Natural killer cell treated with Interleukin-12 subunit alpha and Interleukin-12 subunit beta and Interleukin-15 and Interleukin-18, amount 100 ng/mL, for 72 hours (primary cell): ENCODE measurements at regions not wholly inside any gene's neighbourhood (a gene's known extent, or its start where the extent isn't known, plus 50 kb on each side); places are given as distances from the start of the nearest gene placed in this dataset.
"Not testable (repeated sequence)": the region's sequence is repeated elsewhere in the genome, so short reads cannot be mapped to it uniquely, and the experiment has no call there.

ENCODE experiments used
- ATAC-seq, 2 donors: fragments of 150-1000 bp; cut with Tn5 transposase in 1 of 2; sonication (Bioruptor Pico), chemical (Tn5 transposase) in 1 of 2; 2 replicates each; pipeline ENCODE4 v1.10.0; 2021
- DNase-seq: peaks from one replicate; pipeline ENCODE4 v3.0.0; 2022; ENCODE audit warnings: low spot score
- H3K27ac Mint-ChIP-seq, 2 donors: 1 replicate in 1 of 2; 2 replicates in 1 of 2; pipeline ENCODE4 v1.8.0; 2022; ENCODE audit warnings: mixed read lengths in 2 of 2, mild to moderate bottlenecking in 1 of 2, moderate library complexity in 1 of 2
- H3K27me3 Mint-ChIP-seq, 2 donors: 1 replicate in 1 of 2; 2 replicates in 1 of 2; pipeline ENCODE4 v1.8.0; 2022; ENCODE audit warnings: mixed read lengths in 2 of 2
- H3K36me3 Mint-ChIP-seq: one replicate; pipeline ENCODE4 v1.8.0; 2022; ENCODE audit warnings: mixed read lengths
- H3K4me1 Mint-ChIP-seq, 2 donors: 1 replicate in 1 of 2; 2 replicates in 1 of 2; pipeline ENCODE4 v1.8.0; 2022; ENCODE audit warnings: low read depth in 2 of 2, mixed read lengths in 2 of 2, mild to moderate bottlenecking in 1 of 2
- H3K4me3 Mint-ChIP-seq: one replicate; pipeline ENCODE4 v1.8.0; 2022; ENCODE audit warnings: mixed read lengths
- H3K9me3 Mint-ChIP-seq: 2 replicates; pipeline ENCODE4 v1.8.0; 2022; ENCODE audit warnings: mixed read lengths

- Mint-ChIP-seq H3K4me3 (no peak overlapping the region), H3K36me3 (no peaks in the 10 kb centered on the region), H3K4me1 (no peaks in the 10 kb centered on the region), H3K27me3 (no peaks in the 10 kb centered on the region), H3K9me3 (peaks cover 3% of the 10 kb centered on the region), H3K27ac (no peak overlapping the region)
- ATAC-seq = no peak
- no peak for DNase-seq
Observed at GRCh38 chr4:165788686-165789463, 84.2 kb upstream of the TLL1 start.

DNA sequence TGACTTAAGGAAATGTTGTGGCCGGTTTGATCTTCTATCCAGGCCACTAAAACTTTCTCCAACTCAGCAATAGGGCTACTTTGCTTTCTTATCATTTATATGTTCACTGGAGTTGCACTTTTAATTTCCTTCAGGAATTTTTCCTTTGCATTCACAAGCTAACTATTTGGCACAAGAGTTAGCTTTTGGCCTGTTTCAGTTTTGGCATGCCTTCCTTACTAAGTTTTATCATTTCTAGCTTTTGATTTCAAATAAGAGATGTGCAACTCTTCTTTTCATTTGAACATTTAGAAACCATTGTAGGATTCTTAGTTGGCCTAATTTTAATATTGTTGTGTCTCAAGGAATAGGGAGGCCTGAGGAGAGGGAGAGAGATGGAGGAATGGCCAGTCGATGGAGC lies 79.8 kb upstream of the TLL1 start:
- Mint-ChIP-seq H3K27me3 (no peaks in the 10 kb centered on the region), H3K27ac (no peak overlapping the region)

GRCh38 chr4:165794834-165795233 lies 78.2 kb upstream of the TLL1 start:
- Mint-ChIP-seq H3K9me3 (peaks cover 8% of the 10 kb centered on the region), H3K36me3 (no peaks in the 10 kb centered on the region), H3K4me3 (no peak overlapping the region), H3K4me1 (no peaks in the 10 kb centered on the region), H3K27me3 (no peaks in the 10 kb centered on the region), H3K27ac (no peak overlapping the region)
- ATAC-seq = no peak
- DNase-seq = no peak

More for the DNA sequence above, 79.8 kb upstream of the TLL1 start:
- H3K4me3 Mint-ChIP-seq = no peak overlapping the region
- no peaks in the 10 kb centered on the region for H3K4me1 Mint-ChIP-seq
- ATAC-seq (no peak), DNase-seq (no peak)
- H3K36me3 Mint-ChIP-seq = no peaks in the 10 kb centered on the region
- H3K9me3 Mint-ChIP-seq = peaks cover 8% of the 10 kb centered on the region

- Mint-ChIP-seq H3K36me3 (no peaks in the 10 kb centered on the region), H3K27me3 (no peaks in the 10 kb centered on the region), H3K27ac (no peak overlapping the region), H3K4me3 (no peak overlapping the region), H3K4me1 (no peaks in the 10 kb centered on the region), H3K9me3 (peaks cover 5% of the 10 kb centered on the region)
- ATAC-seq = no peak
- no peak for DNase-seq
Observed at GRCh38 chr4:165799384-165799815, 73.6 kb upstream of the TLL1 start.

- Mint-ChIP-seq H3K27me3 (no peaks in the 10 kb centered on the region), H3K9me3 (peaks cover 2% of the 10 kb centered on the region), H3K4me1 (no peaks in the 10 kb centered on the region), H3K36me3 (no peaks in the 10 kb centered on the region), H3K4me3 (no peak overlapping the region), H3K27ac (no peak overlapping the region)
- DNase-seq (no peak), ATAC-seq (no peak)
Observed at GRCh38 chr4:165802452-165802851, 70.6 kb upstream of the TLL1 start.

- Mint-ChIP-seq H3K9me3 (peaks cover 2% of the 10 kb centered on the region), H3K4me3 (no peak overlapping the region), H3K36me3 (no peaks in the 10 kb centered on the region), H3K27ac (no peak overlapping the region), H3K4me1 (no peaks in the 10 kb centered on the region), H3K27me3 (no peaks in the 10 kb centered on the region)
- no peak for ATAC-seq
- DNase-seq = no peak
Observed at GRCh38 chr4:165803005-165803404, 70.0 kb upstream of the TLL1 start.

GRCh38 chr4:165805406-165805805 lies 67.6 kb upstream of the TLL1 start:
- H3K36me3 Mint-ChIP-seq = no peaks in the 10 kb centered on the region
- H3K27ac Mint-ChIP-seq = no peak overlapping the region
- H3K9me3 Mint-ChIP-seq = peaks cover 3% of the 10 kb centered on the region
- ATAC-seq = no peak
- no peaks in the 10 kb centered on the region for H3K27me3 Mint-ChIP-seq
- DNase-seq = no peak
- H3K4me3 Mint-ChIP-seq = no peak overlapping the region
- no peaks in the 10 kb centered on the region for H3K4me1 Mint-ChIP-seq

DNA sequence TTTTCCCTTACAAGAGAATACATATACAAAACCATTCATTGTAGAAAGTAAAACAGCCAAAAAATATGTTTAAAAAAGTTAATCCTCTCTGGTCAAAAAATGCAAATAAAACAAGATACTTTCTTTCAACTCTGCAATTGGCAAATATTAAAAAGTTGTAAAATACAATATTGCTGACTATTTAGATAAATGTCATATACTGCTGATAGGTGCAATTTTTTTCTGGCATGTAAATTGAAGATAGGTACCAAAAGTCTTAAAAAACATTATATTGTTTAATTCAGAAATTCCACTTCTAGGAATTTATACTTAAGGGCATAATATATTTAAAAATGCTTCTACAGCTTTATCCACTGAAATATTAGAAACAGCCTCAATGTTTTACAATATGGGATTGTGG lies 66.4 kb upstream of the TLL1 start:
- DNase-seq (no peak), ATAC-seq (no peak)
- Mint-ChIP-seq H3K36me3 (no peaks in the 10 kb centered on the region), H3K27ac (no peak overlapping the region), H3K9me3 (peaks cover 3% of the 10 kb centered on the region), H3K27me3 (no peaks in the 10 kb centered on the region), H3K4me1 (no peaks in the 10 kb centered on the region), H3K4me3 (no peak overlapping the region)

DNA sequence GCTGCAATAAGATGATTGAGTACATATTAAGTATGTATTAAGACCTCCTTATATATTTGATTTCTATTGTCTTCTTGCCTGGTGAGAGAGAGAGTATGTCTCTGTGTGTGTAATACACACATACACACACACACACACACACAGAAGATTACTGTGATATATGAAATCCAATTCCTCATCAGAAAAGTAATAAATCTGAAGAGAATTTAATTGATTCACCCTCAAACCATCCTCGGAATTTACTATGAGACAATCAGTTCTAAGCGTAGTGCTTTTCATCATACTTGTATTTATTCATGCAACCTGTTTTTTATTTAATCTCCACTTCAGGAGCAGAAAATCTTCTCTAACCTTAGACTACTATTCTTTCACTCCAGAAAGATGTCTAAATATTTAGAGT lies 62.3 kb upstream of the TLL1 start:
- Mint-ChIP-seq H3K9me3 (peaks cover 3% of the 10 kb centered on the region), H3K36me3 (no peaks in the 10 kb centered on the region), H3K4me1 (no peaks in the 10 kb centered on the region), H3K27me3 (no peaks in the 10 kb centered on the region), H3K27ac (no peak overlapping the region), H3K4me3 (no peak overlapping the region)
- no peak for ATAC-seq
- DNase-seq = no peak

DNA sequence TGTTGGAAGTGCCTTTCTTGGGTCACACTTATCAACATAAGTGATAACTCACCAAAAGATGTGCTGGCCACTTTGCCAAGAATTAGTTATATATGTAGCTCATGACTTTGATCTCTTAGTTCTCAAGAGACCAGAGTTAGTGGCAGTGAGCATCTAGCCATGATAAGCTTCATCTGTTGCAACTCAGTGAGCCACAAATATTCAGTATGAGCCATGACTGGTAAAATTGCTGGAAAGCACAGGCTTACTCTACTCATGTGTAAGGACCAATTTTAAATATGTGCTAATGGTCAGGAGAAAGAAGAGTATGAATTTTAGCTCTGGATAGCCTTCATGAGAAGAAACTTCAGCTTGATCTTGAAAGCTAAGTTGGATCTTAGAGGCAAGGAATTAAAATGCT lies 59.4 kb upstream of the TLL1 start:
- DNase-seq (no peak), ATAC-seq (no peak)
- Mint-ChIP-seq H3K36me3 (no peaks in the 10 kb centered on the region), H3K27me3 (no peaks in the 10 kb centered on the region), H3K9me3 (no peaks in the 10 kb centered on the region), H3K4me3 (no peak overlapping the region), H3K4me1 (no peaks in the 10 kb centered on the region), H3K27ac (no peak overlapping the region)

GRCh38 chr4:165814256-165815020 lies 58.6 kb upstream of the TLL1 start:
- no peaks in the 10 kb centered on the region for H3K36me3 Mint-ChIP-seq
- no peak for ATAC-seq
- H3K27ac Mint-ChIP-seq = no peak overlapping the region
- no peak overlapping the region for H3K4me3 Mint-ChIP-seq
- no peaks in the 10 kb centered on the region for H3K27me3 Mint-ChIP-seq
- DNase-seq = no peak
- no peaks in the 10 kb centered on the region for H3K4me1 Mint-ChIP-seq
- no peaks in the 10 kb centered on the region for H3K9me3 Mint-ChIP-seq

DNA sequence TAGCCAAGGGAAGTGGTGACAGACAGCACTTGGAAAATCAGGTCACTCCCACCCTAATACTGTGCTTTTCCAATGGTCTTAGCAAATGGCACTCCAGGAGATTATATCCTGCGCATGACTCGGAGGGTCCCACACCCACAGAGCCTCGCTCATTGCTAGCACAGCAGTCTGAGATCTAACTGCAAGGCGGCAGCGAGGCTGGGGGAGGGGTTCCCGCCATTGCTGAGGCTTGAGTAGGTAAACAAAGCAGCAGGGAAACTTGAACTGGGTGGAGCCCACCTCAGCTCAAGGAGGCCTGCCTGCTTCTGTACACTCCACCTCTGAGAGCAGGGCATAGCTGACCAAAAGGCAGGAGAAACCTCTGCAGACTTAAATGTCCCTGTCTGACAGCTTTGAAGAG lies 53.9 kb upstream of the TLL1 start:
- not testable (repeated sequence) for DNase-seq, H3K36me3 Mint-ChIP-seq, H3K27me3 Mint-ChIP-seq, ATAC-seq, H3K4me3 Mint-ChIP-seq, H3K4me1 Mint-ChIP-seq, H3K27ac Mint-ChIP-seq
- peaks cover 14% of the 10 kb centered on the region for H3K9me3 Mint-ChIP-seq
